Testis (tissue), 2 donors: ENCODE measurements at regions not wholly inside any gene's neighbourhood (a gene's known extent, or its start where the extent isn't known, plus 50 kb on each side); places are given as distances from the start of the nearest gene placed in this dataset.

ENCODE experiments used
- DNase-seq: peaks from one replicate; pipeline ENCODE4 v3.0.0-alpha.2; 2019
- H3K27ac ChIP-seq, 2 donors: fragments of 200-600 bp; sonication (generic); one replicate each; pipeline ENCODE4 v1.5.1; 2019
- H3K27me3 ChIP-seq: fragments of 200-600 bp; sonication (generic); one replicate; pipeline ENCODE4 v1.5.1; 2019
- H3K36me3 ChIP-seq: fragments of 200-600 bp; sonication (generic); one replicate; pipeline ENCODE4 v1.5.1; 2017; ENCODE audit warnings: low read depth; ENCODE audit errors: missing control alignments
- H3K4me1 ChIP-seq: fragments of 200-600 bp; sonication (generic); one replicate; pipeline ENCODE4 v1.5.1; 2019
- H3K4me3 ChIP-seq, 2 donors: fragments of 200-600 bp; sonication (generic); one replicate each; pipeline ENCODE4 v1.5.1; 2017 to 2019
- H3K9me3 ChIP-seq: fragments of 200-600 bp; sonication (generic); one replicate; pipeline ENCODE4 v1.5.1; 2017
- POLR2A ChIP-seq: fragments of 450-650 bp; IDR thresholded peaks from one replicate; pipeline ENCODE4 v1.6.1; 2017; ENCODE audit warnings: antibody characterized with exemption, mild to moderate bottlenecking, moderate library complexity
- WGBS, 2 donors: methylation state at CpG; one replicate each; pipeline ENCODE4 v1.1.5; 2018; 5-methylcytosine and 5-hydroxymethylcytosine counted together
- intact Hi-C: fragments of 100-400 bp; cut with DNase I; formaldehyde crosslinking; loops from one replicate; pipeline ENCODE4 v1.15.1; 2023; ENCODE audit warnings: low total_unique reads
- TF ChIP-seq, protein P1 (sequence below), 3 experiments: fragments of 450-650 bp in 2 of 3; fragments of 200-600 bp in 1 of 3; sonication (generic) in 1 of 3; IDR thresholded peaks; one replicate each; pipeline ENCODE4 v1.5.1; 2016 to 2019; ENCODE audit warnings: antibody characterized with exemption in 3 of 3, mild to moderate bottlenecking in 2 of 3, moderate library complexity in 1 of 3

DNA sequence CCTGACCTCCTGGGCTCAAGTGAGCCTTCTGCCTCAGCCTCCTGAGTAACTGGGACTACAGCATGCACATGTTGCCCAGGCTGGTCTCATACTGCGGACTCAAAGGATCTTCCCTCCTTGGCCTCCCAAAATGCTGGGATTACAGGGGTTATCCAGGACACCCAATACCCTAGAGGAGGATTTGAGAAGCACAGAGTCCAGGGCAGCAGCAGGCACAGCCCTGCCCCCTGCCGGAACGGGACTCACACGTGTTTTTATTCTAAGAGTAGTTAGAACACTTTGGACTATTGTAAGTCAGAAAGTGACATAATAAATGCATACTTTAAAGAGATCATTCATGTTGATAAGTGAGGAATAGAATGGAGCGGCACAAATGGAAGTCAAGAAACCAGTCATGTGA is 80.2 kb downstream of the C6orf118 start:
- Histone ChIP-seq H3K9me3 (no peaks in the 10 kb centered on the region), H3K27ac (no peak overlapping the region), H3K4me3 (no peak overlapping the region), H3K27me3 (no peaks in the 10 kb centered on the region), H3K4me1 (no peaks in the 10 kb centered on the region), H3K36me3 (no peaks in the 10 kb centered on the region)
- intact Hi-C loops = no loop called here
- no peak for TF ChIP-seq POLR2A
- TF ChIP-seq, protein P1, sequence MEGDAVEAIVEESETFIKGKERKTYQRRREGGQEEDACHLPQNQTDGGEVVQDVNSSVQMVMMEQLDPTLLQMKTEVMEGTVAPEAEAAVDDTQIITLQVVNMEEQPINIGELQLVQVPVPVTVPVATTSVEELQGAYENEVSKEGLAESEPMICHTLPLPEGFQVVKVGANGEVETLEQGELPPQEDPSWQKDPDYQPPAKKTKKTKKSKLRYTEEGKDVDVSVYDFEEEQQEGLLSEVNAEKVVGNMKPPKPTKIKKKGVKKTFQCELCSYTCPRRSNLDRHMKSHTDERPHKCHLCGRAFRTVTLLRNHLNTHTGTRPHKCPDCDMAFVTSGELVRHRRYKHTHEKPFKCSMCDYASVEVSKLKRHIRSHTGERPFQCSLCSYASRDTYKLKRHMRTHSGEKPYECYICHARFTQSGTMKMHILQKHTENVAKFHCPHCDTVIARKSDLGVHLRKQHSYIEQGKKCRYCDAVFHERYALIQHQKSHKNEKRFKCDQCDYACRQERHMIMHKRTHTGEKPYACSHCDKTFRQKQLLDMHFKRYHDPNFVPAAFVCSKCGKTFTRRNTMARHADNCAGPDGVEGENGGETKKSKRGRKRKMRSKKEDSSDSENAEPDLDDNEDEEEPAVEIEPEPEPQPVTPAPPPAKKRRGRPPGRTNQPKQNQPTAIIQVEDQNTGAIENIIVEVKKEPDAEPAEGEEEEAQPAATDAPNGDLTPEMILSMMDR (IDR thresholded peaks at IDR 0.05) = no peak
- DNase-seq = no peak
- 91 to 92% methylated on average over 5 of the region's 5 CpGs for WGBS, 2 donors

DNA sequence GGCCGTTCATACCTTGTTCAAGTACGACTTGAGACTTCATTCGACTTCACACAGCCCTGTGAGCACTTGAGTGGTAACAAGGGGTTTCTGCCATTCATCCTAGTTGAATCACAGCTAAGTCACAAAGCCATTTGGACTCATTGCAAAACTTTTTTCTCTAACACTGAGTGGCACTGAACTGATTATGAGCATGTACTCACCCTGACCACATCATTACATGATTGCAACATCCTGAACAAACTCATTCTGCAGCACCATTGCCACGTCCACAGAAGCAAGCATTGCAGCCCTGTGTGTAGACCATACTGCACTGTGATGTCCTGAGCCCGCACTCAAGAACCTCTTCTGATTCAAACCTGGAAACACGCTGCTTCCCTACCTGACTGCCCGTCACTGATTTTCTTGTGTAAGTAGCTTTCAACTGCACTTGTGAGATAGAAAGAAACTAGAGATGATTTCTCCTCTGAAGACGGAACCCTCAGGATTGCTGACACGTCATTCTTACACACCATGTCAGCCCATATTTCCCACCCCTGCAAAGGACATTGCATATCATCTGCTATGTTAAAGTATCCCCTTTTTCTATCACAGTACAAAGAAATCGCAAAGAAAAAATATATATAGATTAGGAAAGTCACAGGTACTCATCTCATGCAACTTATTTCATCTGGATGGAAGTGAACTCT is 81.6 kb downstream of the C6orf118 start:
- 82 to 90% methylated on average over 9 to 10 of the region's 10 CpGs for WGBS, 2 donors
- Histone ChIP-seq H3K36me3 (no peaks in the 10 kb centered on the region), H3K27me3 (no peaks in the 10 kb centered on the region), H3K9me3 (no peaks in the 10 kb centered on the region), H3K4me1 (no peaks in the 10 kb centered on the region), H3K4me3 (no peak overlapping the region), H3K27ac (no peak overlapping the region)
- intact Hi-C loops = no loop called here
- DNase-seq = no peak
- TF ChIP-seq, protein P1 (IDR thresholded peaks at IDR 0.05) = no peak
- TF ChIP-seq POLR2A = no peak

DNA sequence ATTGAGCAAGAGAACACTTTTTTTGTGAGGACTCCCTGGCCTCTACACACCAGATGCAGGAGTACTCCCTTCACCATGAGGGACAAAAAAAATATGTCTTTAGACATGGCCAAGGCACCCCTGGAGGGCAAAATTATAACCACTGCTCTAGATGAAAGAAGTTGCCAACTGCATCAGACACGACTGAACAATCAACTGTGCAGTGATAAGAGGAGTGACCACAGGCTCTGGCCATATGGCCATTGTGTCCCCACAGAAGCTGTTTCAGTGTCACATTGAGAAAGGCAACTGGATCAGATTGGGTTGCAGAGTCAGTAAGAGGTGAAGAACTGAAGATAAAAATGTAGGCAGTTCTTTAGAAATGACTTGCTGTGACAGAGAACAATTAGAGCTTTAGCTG is 85.7 kb downstream of the C6orf118 start:
- WGBS, 2 donors = 36 to 53% methylated on average over 1 of the region's 1 CpG
- no peaks in the 10 kb centered on the region for H3K9me3 ChIP-seq
- no peak for TF ChIP-seq POLR2A
- TF ChIP-seq, protein P1 (IDR thresholded peaks at IDR 0.05) = no peak

DNA sequence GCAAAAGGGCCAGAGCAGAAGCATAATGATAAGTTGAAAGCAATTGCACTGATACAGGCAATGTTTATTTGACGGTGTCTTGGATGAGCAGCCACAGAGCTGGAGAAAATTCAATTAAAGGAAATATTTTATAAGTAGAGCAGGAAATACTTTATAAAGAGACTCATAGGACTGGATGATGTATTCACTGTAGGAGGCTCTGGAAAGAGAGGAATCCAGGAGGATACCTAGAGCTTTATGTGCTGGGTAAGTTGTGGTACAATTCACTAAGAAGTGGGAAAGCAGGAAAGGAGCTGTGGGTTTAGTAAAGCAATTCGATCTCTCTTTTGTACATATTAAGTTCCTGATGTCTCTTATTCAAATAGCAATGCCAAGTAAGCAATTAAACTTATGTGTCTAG is 86.3 kb downstream of the C6orf118 start:
- WGBS, 2 donors = 83% methylated on average over 2 of the region's 2 CpGs
- no peaks in the 10 kb centered on the region for H3K9me3 ChIP-seq
- H3K27ac ChIP-seq = no peak overlapping the region
- H3K4me3 ChIP-seq = no peak overlapping the region
- TF ChIP-seq, protein P1 (IDR thresholded peaks at IDR 0.05) = no peak
- TF ChIP-seq POLR2A = no peak
- no peaks in the 10 kb centered on the region for H3K27me3 ChIP-seq
- intact Hi-C loops = no loop called here
- no peak for DNase-seq
- no peaks in the 10 kb centered on the region for H3K4me1 ChIP-seq
- H3K36me3 ChIP-seq = no peaks in the 10 kb centered on the region

More for the DNA sequence above, 85.7 kb downstream of the C6orf118 start:
- Histone ChIP-seq H3K27me3 (no peaks in the 10 kb centered on the region), H3K27ac (no peak overlapping the region), H3K36me3 (no peaks in the 10 kb centered on the region), H3K4me1 (no peaks in the 10 kb centered on the region), H3K4me3 (no peak overlapping the region)
- no peak for DNase-seq
- intact Hi-C loops = no loop called here
